Esophagus squamous epithelium (tissue), 5 donors: ENCODE measurements at regions not wholly inside any gene's neighbourhood (a gene's known extent, or its start where the extent isn't known, plus 50 kb on each side); places are given as distances from the start of the nearest gene placed in this dataset.

Experiments
- DNase-seq: peaks from one replicate; lab custom pipeline; 2025; lab: John Stamatoyannopoulos, UW
- H3K27ac ChIP-seq, 4 donors: fragments of 200-600 bp; sonication (generic); one replicate each; pipeline ENCODE4 v1.5.1; 2016 to 2019; ENCODE audit warnings: mild to moderate bottlenecking in 1 of 4
- H3K27me3 ChIP-seq, 4 donors: fragments of 200-600 bp; sonication (generic); 1 replicate in 3 of 4; 2 replicates in 1 of 4; pipeline versions ENCODE4 v1.5.1 to v1.6.0; 2017 to 2021; ENCODE audit warnings: antibody characterized with exemption in 1 of 4
- H3K36me3 ChIP-seq, 3 donors: fragments of 200-600 bp; sonication (generic); one replicate each; pipeline ENCODE4 v1.5.1; 2016 to 2019
- H3K4me1 ChIP-seq, 3 donors: fragments of 200-600 bp; sonication (generic); one replicate each; pipeline ENCODE4 v1.5.1; 2017 to 2019
- H3K4me3 ChIP-seq, 4 donors: fragments of 200-600 bp; sonication (generic); 1 replicate in 3 of 4; 2 replicates in 1 of 4; pipeline ENCODE4 v1.5.1; 2016 to 2019; ENCODE audit warnings: mild to moderate bottlenecking in 2 of 4, moderate library complexity in 1 of 4
- H3K9me3 ChIP-seq, 3 donors: fragments of 200-600 bp; sonication (generic); one replicate each; pipeline ENCODE4 v1.5.1; 2016 to 2019
- CTCF ChIP-seq, 6 experiments: fragments of 450-650 bp in 4 of 6; fragments of 200-600 bp in 2 of 6; sonication (generic) in 2 of 6; IDR thresholded peaks; one replicate each; pipeline ENCODE4 v1.5.1; 2016 to 2019; ENCODE audit warnings: antibody characterized with exemption in 6 of 6, mild to moderate bottlenecking in 4 of 6, moderate library complexity in 4 of 6
- POLR2A ChIP-seq, 4 donors: fragments of 450-650 bp; IDR thresholded peaks; one replicate each; pipeline ENCODE4 v1.6.1; 2017; ENCODE audit warnings: antibody characterized with exemption in 4 of 4, mild to moderate bottlenecking in 4 of 4, moderate library complexity in 3 of 4
- WGBS, 2 donors: methylation state at CpG; one replicate each; pipeline ENCODE4 v1.1.5; 2018; 5-methylcytosine and 5-hydroxymethylcytosine counted together
- intact Hi-C: fragments of 100-400 bp; cut with DNase I; formaldehyde crosslinking; loops from one replicate; pipeline ENCODE4 v1.15.0; 2022
- donor health status: DM: yes; HTN: yes; CAD: no.

GRCh38 chr3:27625864-27626263 is 96.3 kb downstream of the EOMES start:
- Histone ChIP-seq H3K27ac (no peak overlapping the region), H3K27me3 (no peaks in the 10 kb centered on the region), H3K4me1 (peaks cover 0 to 10% (median 8%) of the 10 kb centered on the region in 3 donors), H3K36me3 (no peaks in the 10 kb centered on the region), H3K4me3 (no peak overlapping the region), H3K9me3 (no peaks in the 10 kb centered on the region)
- no peak for TF ChIP-seq CTCF (IDR thresholded peaks at IDR 0.05)
- 61 to 79% methylated on average over 2 to 3 of the region's 3 CpGs for WGBS, 2 donors
- intact Hi-C loops = no loop called here
- DNase-seq = no peak

GRCh38 chr3:27623085-27623753 is 98.9 kb downstream of the EOMES start:
- 50 to 65% methylated on average over 4 of the region's 4 CpGs for WGBS, 2 donors
- no peak for DNase-seq
- intact Hi-C loops = no loop called here
- peaks cover 0 to 10% (median 8%) of the 10 kb centered on the region in 3 donors for H3K4me1 ChIP-seq
- H3K36me3 ChIP-seq = no peaks in the 10 kb centered on the region
- H3K27me3 ChIP-seq = no peaks in the 10 kb centered on the region
- no peak for TF ChIP-seq POLR2A (IDR thresholded peaks at IDR 0.05)
- no peak for TF ChIP-seq CTCF (IDR thresholded peaks at IDR 0.05)
- H3K4me3 ChIP-seq = no peak overlapping the region
- no peaks in the 10 kb centered on the region for H3K9me3 ChIP-seq
- H3K27ac ChIP-seq = peak overlapping the region in 2 of 4 donors; percentile 9 to 66

GRCh38 chr3:27617552-27617951 is 104.6 kb downstream of the EOMES start:
- no peaks in the 10 kb centered on the region for H3K4me1 ChIP-seq
- H3K9me3 ChIP-seq = peaks cover 0 to 9% (median 0%) of the 10 kb centered on the region in 3 donors
- no peak for DNase-seq
- TF ChIP-seq CTCF (IDR thresholded peaks at IDR 0.05) = no peak
- TF ChIP-seq POLR2A (IDR thresholded peaks at IDR 0.05) = no peak
- no peaks in the 10 kb centered on the region for H3K36me3 ChIP-seq
- H3K27me3 ChIP-seq = no peaks in the 10 kb centered on the region
- 85 to 91% methylated on average over 5 of the region's 5 CpGs for WGBS, 2 donors
- no peak overlapping the region for H3K27ac ChIP-seq
- H3K4me3 ChIP-seq = no peak overlapping the region
- intact Hi-C loops = no loop called here

- H3K4me1 ChIP-seq = no peaks in the 10 kb centered on the region
- no peak overlapping the region for H3K4me3 ChIP-seq
- no peak overlapping the region for H3K27ac ChIP-seq
- H3K27me3 ChIP-seq = no peaks in the 10 kb centered on the region
- WGBS, 2 donors = 74 to 93% methylated on average over 4 of the region's 4 CpGs
- intact Hi-C loops = no loop called here
- H3K9me3 ChIP-seq = peaks cover 0 to 9% (median 0%) of the 10 kb centered on the region in 3 donors
- H3K36me3 ChIP-seq = no peaks in the 10 kb centered on the region
- TF ChIP-seq POLR2A (IDR thresholded peaks at IDR 0.05) = no peak
- TF ChIP-seq CTCF (IDR thresholded peaks at IDR 0.05) = no peak
- DNase-seq = no peak
Measured at GRCh38 chr3:27616031-27616430, 106.1 kb downstream of the EOMES start.

GRCh38 chr3:27615555-27615954 is 106.6 kb downstream of the EOMES start:
- Histone ChIP-seq H3K4me3 (no peak overlapping the region), H3K27me3 (no peaks in the 10 kb centered on the region), H3K36me3 (no peaks in the 10 kb centered on the region), H3K9me3 (peaks cover 0 to 9% (median 0%) of the 10 kb centered on the region in 3 donors), H3K27ac (no peak overlapping the region), H3K4me1 (no peaks in the 10 kb centered on the region)
- intact Hi-C loops = no loop called here
- WGBS, 2 donors = 92 to 100% methylated on average over 1 of the region's 1 CpG
- TF ChIP-seq CTCF (IDR thresholded peaks at IDR 0.05) = no peak
- no peak for TF ChIP-seq POLR2A (IDR thresholded peaks at IDR 0.05)
- DNase-seq = no peak
